Neural cell (in vitro differentiated cells): ENCODE measurements at regions not wholly inside any gene's neighbourhood (a gene's known extent, or its start where the extent isn't known, plus 50 kb on each side); places are given as distances from the start of the nearest gene placed in this dataset.

Experiments
- CTCF ChIP-seq: fragments of 450-650 bp; IDR thresholded peaks from 2 replicates; pipeline ENCODE4 v1.5.1; 2014; ENCODE audit warnings: antibody characterized with exemption, mild to moderate bottlenecking, moderate library complexity; ENCODE audit not compliant: poor library complexity, severe bottlenecking
- TAF1 ChIP-seq: IDR thresholded peaks from 2 replicates; pipeline ENCODE4 v1.6.1; 2012; ENCODE audit warnings: low read depth

DNA sequence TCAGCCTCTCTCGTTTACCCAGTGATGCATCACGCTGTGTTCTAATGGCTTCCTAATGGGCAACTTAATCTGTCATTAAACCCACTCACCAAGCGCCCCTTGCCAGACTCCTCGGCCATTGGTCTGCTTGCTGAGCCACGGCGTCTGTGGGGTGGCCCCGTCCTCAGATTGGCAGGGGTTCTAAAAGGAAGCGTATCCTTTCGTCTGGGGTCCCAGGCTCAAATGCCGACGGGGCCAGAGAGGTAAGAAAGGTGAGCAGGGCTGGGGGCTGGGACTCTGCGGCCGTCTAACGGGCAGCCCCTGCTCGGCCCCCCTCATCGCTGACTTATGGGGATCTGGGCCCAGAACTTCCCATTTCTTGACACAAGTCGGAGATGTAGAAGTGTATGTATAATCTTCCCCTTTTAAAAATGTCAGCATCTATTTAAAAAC is 315.1 kb upstream of the PROK2 start:
- TF ChIP-seq CTCF (no peak), TAF1 (no peak)
